Omental fat pad (tissue), 3 donors: ENCODE measurements at regions not wholly inside any gene's neighbourhood (a gene's known extent, or its start where the extent isn't known, plus 50 kb on each side); places are given as distances from the start of the nearest gene placed in this dataset.

Experiments used
- ATAC-seq: fragments of 150-250 bp; one replicate; pipeline ENCODE4 v1.9.1; 2016; ENCODE audit warnings: mild to moderate bottlenecking, moderate library complexity; ENCODE audit not compliant: low FRiP score
- DNase-seq: peaks from one replicate; pipeline ENCODE4 v3.0.0-alpha.2; 2019; ENCODE audit warnings: low spot score
- TF ChIP-seq, protein P1 (sequence below), 3 donors: fragments of 450-650 bp; IDR thresholded peaks; one replicate each; pipeline ENCODE4 v1.5.1; 2016 to 2017; ENCODE audit warnings: antibody characterized with exemption in 3 of 3, mild to moderate bottlenecking in 3 of 3, moderate library complexity in 2 of 3

DNA sequence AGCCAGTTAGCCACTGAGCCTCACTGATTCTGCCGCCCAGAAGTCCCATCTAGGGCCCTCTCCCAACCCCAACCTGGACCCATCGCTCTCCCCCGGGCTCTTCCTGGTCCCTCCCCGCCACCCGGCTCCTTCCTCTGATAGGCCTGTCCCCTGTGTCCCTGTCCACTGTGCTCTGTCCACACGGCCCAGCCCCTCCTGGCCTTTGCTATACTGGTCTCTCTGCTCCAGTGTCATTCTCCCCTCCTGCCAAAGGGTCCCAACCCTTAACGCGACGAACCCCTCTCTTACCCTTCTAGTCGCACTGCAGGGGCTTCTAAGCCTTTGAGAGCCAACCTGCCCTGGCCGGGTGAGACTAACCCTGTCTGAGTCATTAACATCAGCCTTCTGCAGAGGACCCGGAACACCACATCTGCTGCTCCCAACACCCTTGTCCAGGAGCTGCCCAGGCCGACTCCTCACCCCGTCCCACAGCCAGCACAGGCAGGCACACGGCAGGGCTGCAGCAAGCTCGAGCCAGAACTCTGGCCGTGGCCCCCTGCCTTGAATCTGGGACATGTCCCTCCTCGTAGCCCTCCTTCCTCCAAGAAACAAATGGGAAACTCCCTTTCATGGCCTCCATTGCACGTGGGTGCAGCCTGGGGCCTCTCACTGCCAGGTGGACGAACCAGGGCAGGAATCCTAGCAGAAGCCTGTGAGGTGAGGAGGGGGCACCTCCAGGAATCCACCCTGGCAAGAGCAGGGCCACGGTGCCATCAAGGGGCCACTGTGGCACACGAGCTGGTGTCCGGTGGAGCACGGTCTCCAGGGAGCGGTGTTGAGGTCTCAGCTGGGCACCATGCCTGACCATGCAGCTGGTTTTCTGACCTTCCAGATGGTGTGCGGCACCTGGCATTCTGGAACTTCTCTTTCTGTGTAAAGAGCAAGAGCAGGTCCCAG is 140.9 kb upstream of the IQSEC1 start:
- DNase-seq (no peak), ATAC-seq (no peak)
- TF ChIP-seq, protein P1, sequence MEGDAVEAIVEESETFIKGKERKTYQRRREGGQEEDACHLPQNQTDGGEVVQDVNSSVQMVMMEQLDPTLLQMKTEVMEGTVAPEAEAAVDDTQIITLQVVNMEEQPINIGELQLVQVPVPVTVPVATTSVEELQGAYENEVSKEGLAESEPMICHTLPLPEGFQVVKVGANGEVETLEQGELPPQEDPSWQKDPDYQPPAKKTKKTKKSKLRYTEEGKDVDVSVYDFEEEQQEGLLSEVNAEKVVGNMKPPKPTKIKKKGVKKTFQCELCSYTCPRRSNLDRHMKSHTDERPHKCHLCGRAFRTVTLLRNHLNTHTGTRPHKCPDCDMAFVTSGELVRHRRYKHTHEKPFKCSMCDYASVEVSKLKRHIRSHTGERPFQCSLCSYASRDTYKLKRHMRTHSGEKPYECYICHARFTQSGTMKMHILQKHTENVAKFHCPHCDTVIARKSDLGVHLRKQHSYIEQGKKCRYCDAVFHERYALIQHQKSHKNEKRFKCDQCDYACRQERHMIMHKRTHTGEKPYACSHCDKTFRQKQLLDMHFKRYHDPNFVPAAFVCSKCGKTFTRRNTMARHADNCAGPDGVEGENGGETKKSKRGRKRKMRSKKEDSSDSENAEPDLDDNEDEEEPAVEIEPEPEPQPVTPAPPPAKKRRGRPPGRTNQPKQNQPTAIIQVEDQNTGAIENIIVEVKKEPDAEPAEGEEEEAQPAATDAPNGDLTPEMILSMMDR (IDR thresholded peaks at IDR 0.05): no peak

DNA sequence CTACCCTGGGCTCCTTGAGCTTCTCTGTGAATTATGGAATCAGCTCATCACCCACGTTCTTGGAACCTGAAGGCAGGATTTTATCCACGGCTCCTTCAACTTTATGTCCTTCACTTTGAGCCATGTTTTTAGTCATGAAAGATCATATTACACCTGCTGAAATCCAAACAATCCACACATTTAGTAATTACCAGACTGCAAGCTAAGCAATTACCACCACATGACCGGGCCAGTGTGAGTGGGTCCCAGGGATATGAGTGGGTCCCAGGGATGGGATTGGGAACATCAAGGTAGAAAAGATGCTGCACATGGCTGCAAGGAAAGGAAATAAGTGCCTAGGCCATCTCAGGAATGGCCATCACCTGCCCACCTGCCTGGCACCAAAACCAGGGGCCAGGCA is 140.3 kb upstream of the IQSEC1 start:
- DNase-seq (no peak), ATAC-seq (no peak)
- TF ChIP-seq, protein P1 (IDR thresholded peaks at IDR 0.05): no peak

DNA sequence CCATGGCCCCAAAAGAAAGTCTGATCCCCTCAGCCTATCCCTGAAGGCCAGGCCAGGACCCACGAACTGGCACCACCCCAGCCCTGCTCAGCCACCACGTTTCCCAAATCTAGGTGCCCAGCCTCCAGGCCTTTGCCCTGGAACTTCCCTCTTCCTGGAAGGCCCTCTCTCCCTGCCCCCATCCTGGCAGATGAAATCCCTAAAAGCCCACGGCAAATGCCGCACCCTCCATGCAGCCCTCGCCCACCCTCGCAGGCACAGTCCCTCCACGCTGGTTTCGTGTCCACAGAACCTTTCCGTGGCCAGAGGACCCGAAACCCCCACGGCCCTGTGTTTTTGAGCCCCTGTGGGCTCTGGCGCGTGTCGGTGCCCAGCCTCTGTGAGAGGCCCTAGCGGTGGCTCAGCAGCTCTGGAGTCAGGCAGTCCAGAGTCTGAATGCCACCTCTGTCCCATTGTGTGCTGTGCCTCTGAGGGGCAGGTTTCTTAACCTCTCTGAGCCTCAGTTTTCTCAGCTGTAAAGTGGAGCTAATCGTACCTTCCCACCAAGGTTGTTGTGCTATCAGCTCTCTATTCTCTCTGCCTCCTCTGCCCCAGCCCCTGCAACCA is 138.5 kb upstream of the IQSEC1 start:
- ATAC-seq (no peak), DNase-seq (no peak)
- TF ChIP-seq, protein P1 (IDR thresholded peaks at IDR 0.05): no peak

DNA sequence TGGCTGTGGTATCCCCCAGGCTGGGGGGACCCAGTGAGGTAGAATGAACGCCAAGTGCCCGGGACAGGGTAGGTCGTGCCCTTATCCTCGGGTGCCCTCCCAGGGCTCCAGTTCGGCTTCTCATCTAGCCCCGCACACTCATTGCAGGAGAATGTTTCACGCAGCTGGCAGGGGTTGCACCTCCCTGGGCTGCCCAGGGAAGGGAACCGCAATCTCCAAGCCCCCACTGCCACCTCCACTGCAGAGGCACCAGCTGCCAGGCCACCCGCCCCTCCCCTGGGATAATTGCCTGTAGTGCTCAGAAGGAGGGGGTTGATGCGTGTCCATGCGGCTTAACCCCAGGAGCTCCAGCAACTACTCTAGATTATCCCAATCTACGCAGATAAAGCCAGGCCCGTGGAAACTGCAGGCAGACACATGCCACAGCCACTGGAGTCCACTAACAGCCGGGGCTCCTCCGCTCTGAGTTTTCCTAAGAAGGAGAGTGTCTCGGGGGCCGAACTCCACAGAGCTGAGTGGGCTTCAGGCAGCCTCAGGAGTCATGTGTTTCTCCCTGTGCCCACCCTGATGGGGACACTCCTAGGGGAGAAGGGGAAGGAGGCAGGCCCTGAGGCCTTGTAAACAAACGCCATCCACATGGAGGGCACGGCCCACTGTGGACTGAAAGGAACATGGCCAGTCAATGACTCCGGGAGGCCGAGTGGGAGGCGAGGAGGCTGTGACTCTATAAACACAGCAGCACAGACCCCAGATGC is 137.2 kb upstream of the IQSEC1 start:
- DNase-seq (no peak), ATAC-seq (no peak)
- TF ChIP-seq, protein P1 (IDR thresholded peaks at IDR 0.05): no peak

DNA sequence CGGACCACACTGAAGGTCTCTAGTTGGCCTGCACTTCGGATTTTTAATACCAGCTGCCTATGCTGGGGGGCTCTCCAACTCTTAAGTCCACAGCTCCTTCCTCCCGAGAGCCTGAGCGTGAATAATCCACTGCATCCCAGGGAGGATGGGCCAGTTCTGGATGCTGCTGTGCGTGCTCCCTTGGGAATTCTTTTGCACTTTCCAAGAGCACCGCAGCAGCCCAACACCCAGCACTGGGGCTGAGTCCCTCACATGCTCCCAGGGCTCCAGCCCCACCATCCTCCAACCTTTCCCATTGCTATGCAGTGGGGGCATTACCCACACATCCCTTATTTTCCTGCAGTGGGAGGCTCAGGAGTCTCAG is 136.4 kb upstream of the IQSEC1 start:
- DNase-seq (no peak), ATAC-seq (no peak)
- TF ChIP-seq, protein P1 (IDR thresholded peaks at IDR 0.05): no peak

DNA sequence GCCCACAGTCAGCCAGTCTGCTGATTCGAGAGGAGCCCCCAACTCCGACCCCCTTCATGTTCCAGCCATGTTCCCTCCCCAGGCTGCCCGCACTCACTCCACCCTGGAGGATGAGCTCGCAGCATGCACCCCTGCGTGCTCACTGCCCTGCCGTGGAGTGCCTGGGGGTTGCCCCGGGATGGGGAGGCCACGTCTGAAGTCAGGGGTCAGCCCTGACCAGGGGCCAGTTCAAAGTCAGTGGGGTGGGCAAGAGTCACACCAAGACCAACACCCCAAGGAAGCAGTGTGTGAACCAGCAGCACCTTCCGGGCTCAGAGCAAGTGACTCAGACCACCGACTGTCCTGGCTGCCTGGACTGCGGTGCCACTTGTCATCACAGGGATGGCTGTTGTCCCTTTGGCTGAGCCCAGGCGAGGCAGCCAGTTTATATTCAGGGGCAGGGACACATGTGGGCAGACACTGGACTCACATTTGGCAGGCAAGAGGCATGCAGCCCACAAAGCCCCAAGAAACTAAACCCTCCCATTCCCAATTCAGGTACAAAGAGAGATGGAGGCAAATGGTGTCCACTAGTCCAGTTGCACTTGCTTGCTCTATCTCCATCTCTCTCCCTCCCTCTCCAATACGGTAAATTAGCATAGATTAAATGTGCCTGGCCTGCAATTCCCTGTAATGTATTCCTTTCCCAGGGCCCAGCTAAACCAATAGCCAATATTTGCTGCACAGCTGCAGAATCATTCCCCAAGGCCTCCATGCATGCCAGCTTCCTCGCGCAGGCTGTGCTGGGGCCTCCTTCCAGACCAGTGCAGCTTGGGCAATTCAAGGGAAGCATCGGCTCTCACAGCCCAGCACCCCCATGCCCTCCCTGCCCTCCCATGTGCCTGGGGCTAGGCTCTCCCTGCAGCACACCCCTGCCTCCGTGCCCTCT is 135.7 kb upstream of the IQSEC1 start:
- DNase-seq (no peak), ATAC-seq (no peak)
- TF ChIP-seq, protein P1 (IDR thresholded peaks at IDR 0.05): no peak
